C1 segment of cervical spinal cord (tissue), 14 donors: ENCODE measurements at regions not wholly inside any gene's neighbourhood (a gene's known extent, or its start where the extent isn't known, plus 50 kb on each side); places are given as distances from the start of the nearest gene placed in this dataset.
"Not testable (repeated sequence)": the region's sequence is repeated elsewhere in the genome, so short reads cannot be mapped to it uniquely, and the experiment has no call there.

Experiments
- DNase-seq, 14 donors: peaks; one replicate each; lab custom pipeline; 2025; lab: John Stamatoyannopoulos, UW

DNA sequence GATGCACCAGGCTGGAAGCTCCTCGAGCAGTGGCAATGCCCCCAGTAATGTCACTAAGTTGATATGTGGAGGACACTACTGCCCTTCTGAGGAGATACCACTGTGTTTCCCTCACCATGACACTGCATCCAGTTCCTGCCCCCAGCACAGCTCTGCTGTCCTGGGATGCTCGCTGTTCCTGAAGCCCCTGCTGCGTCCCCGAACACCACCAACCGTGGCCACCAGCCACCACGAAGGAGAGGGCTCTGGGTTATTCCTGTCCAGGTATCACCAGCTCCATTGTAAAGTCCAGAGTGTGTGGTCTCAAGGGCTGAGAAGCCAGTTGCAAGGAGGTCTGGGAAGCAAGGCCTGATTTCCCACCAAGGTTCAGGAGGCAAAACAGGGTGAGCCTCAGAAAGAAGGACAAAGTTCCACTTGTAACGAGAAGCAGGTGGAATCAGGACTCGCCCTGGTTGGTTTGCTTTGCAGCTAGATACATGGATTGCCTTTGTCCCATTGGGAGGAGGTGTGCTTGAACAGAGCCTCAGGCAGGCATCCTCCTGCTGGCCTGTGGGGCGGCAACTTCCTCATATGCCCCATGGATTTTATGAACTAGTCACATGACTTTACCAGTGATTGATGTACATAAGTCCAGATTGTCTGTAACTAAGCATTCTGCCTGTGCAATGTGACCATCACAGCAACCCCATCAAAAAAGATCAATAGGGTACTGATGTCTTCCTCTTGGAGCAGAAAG is 427.0 kb upstream of the VSTM2A start:
- DNase-seq = no peak

DNA sequence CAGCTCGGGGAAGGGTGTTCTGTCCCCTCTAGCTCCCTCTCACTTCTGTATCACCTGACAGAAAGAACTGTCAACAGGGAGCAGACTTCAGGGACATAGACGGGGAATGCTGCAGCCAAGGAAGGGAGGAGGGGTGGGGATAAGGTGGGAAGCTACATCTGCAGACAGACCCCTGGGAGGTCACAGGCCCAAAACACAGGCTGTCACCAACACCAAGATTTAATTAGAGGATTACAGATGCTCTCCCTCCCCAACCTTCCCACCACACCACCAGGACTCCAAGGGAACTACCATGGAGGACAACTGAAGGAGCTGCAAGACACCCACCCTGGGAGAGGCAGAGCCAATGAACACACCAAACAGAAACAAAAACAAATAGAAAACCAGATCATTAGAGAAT is 425.2 kb upstream of the VSTM2A start:
- no peak for DNase-seq

DNA sequence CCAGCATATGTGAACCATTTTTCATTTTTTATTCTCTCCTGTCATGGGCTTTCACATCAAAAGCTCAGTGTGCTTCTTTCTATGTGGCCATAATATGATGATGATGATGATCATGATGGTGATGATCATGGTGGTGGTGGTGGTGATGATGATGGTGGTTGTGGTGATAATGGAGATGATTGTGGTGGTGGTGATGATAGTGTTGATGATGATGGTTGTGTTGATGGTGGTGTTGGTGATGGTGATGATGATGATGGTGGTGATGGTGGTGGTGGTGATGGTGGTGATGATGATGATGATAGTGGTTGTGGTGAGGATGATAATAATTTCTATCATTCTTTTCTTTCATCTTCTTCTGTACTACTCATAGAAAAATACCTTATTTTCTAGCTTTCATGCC is 413.1 kb upstream of the VSTM2A start:
- no peak for DNase-seq

DNA sequence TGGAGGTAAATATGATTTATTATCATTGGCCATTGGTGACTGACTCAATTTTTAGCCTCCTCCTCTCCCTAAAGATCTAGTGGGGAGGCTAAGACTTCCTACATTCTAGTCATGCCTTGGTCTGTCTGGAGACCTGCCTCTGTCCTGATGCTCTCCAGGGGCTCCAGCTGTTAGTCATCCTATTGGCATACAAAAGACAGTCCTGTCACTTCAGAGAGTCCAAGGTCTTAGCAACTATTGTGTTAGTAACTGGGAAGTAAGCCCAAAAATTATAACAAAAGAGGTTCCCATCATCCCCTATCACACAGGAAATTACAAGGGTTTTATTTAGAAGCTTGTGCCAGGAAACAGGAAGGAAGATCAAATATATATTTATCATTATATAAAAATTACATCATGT is 400.6 kb upstream of the VSTM2A start:
- no peak for DNase-seq

DNA sequence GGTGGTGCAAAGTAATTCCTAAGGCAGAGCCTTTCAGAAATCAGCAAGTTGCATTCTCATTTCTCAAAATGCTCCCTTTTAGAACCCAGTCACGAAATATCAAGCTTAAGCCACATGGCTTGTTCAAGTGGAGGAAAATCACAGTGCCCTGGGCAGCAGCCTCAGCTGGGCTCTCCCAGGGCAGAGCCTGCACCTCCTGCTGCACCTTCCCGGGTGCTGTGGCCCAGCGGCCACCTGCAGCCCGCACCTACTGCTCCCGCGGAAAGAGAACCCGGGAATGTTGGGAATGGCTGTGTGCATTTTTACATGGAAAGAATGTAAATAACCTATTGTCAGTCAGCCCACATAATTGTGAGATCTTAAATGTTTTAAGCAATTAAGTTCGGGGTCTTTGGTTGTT is 396.5 kb upstream of the VSTM2A start:
- DNase-seq = no peak

DNA sequence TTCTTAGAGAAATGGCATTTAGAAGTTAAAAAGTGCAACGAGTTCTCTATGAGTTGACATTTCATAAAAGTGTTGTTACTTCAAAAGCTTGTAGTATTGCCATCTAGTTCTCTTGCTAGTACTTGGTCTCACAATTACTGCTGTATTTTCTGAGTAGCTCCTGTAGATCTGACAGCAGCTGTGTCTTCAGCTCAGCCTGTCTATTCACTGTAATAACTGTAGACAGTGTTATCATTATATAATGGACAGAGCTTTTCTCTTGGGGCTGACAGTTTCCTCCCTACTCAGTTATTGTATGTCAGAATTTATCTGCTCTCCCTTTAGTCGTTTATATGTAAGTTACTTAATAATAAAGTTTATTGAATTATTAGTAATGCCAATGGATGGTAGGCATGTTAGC is 388.7 kb upstream of the VSTM2A start:
- DNase-seq = no peak

DNA sequence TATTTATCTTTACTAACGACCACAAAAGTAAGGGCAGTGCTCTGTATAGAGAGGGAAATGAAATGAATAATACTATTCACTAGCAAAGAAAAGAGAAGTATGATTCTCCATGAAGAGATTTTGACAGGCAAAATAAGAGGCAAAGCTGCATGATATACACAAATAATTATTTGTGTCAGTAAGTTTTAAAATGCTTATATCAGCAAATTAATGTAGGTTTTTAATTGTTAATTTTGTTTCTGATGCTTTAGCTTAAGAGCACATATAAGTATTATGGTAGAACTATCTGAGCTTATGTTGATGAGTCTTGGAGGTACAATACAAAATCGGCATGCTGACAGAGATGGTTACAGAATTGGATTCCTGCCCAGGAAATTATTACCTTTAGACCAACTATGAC is 383.1 kb upstream of the VSTM2A start:
- no peak for DNase-seq

DNA sequence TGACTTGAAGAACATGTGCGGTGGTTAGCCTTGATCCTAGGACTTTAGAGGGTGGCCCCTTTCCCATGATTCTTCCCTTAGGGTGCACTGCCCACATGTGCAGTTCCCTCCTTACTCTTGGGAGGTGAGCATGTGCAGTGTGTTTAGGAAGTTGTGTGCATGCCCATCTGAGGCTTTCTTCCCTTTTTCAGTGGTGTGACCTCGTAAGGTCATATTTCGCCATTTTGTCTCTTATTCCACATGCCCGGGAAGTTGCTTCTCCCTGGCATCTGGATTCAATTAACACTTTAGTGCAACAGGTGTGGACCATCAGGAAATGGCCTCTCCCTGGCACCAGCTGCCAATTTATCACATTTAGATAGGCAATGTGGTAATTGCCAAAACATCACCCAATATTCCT is 380.6 kb upstream of the VSTM2A start:
- DNase-seq = no peak

DNA sequence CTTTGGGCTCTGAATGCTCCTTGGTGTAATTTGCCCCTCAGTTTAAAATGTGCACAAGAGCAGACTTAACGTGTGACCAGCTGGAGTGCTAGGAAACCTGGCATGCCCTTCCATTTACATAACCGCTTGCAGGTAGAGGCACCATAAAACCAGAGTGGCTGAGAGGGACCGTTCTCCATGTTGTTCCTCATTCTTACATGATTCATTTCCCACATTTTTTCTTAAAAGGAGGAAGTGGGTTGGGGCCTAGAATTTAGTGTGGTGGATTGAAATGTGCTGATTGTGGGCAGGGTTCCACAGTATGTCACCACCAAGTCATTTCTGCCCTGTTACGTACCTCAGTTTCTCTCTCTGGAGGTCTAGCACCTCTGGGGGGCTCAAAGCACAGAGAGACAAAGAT is 375.8 kb upstream of the VSTM2A start:
- DNase-seq = no peak

DNA sequence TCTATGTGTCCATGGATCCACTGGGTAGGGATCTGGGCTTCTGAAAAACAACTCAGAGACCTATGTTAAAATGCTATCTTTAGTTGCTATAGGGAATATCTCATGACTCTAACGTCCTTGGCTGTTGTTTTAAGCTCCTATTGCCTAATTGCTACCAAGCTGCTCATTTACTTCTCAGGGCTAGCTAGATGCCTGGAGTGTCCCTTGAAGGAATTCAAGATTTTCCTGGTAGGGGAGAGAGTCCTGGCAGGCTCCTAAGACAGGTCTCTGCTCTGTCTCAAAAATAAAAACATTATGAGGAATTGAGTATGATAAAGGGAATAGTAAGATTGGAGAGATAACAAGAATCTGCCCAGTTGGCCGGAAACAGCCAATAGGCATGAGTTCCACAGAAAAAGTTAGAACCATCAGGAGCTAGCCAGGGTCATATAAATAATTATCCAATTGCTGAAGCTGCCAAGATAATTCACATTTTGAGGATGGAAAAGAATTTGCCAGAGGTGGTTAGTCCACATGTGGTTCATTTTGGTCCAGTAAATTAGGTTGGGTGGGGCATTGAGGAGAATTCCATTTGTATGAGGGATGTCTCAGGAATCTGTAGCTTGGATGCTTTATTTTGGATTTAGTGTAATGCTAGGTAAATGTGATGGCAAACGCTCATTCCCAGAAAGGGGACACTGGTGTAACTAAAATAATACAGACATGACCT is 362.7 kb upstream of the VSTM2A start:
- DNase-seq = no peak

DNA sequence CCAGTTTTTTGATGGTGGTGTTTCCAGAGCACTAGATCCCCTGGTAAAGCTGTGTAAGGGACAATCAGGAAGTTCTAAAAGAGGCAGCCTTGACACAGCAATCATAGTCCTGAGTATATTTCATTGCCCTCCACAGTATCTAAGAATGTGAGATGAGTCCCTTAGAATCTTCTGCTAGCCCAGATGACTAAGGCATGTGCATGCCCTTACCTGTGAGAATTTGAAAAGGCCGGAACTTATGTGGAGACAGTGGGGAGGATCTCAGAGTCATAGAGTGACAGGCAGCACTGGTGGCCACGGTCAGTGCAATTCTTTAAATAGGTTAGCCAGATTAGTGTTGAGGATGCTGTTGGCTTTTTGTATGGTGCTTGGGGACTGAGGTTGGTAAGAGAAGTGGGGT is 361.4 kb upstream of the VSTM2A start:
- DNase-seq = no peak

DNA sequence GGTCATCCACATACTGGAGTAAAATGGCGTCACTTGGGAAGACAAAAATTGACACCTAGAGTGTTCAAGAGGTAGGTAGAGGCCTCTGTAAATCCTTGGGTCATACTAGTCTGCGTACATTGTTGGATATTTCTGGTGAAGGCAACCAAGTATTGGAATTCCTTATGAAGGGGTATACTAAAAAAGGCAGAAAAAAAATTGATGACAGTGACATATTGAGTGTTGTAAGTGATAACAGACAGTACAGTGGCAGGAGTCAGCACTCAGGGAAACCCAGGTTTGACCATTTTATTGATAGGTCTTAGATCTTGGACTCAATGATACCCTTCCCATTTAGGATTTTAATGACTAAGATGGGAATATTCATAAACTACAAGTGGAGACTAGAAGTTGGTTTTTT is 359.1 kb upstream of the VSTM2A start:
- no peak for DNase-seq

DNA sequence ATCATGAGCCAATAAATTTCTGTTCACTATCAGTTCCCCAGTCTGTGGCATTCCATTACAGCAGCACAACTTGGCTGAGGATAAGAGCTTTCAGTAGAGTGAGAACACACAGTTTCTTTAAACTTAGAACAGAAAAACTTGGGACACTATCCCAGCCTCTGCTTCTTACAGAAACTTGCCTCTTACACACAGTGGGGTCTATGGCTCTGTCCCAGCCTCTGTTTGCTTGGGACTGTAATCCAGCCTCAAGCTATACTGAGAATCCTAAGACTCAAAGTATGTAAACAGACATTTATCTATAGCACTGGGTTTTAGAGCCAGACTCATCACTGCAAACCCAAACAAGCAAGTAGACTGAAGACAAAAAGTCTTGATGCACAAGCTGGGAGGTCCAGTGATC is 355.8 kb upstream of the VSTM2A start:
- no peak for DNase-seq

DNA sequence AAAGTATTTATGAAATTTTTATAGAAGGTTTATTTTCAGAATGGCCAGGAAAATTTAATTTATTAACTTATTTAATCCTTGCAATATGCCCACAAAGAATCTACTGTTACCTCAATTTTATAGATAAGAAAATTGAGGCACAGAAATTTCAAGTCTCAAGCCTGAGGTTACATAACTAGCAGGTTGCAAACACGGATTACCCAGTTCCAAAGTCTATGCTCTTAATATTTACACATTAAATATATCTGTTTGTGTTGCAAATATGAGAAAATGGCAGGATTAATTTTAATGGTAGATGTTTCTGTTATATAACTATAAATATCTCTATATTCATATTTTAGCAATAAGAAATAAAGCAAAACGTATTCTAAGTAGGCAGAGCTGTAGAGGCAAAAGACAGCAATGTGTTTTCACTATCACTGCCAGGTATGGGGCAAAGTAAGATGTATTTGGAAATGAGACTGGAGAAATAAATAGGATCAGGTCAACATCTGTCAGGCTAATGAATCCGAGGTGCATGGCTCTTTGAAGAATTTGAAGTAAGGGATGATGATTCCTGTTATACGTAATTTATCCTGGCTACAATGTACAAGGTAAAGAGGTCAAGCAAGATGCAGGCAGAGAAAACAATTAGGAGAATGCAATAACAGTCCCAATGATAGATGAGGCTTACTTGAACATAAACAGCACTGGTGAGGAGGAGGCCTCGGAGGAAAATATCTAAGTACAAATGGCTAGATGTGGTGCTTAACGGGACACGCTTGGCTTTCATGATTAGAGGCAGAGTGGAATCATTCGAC is 354.1 kb upstream of the VSTM2A start:
- no peak for DNase-seq

DNA sequence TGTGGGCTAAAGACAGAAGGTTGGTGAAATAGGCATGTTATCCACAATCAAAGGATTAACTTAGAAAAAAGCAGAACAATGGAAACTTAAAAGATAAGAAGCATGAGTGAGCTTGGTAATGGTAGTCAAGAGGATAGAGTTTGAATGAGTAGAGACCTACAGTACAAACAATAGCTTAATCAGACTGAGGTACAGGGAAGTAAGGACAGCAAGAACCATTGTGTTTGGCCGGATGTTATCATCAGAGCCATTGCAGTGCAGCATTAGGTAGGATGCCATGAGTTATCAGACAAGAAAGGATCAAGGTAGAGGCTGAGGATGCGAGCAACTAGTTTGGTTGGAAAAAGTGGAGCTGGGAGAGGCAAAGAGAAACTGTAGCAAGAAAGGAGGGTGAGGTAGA is 353.3 kb upstream of the VSTM2A start:
- DNase-seq = no peak

DNA sequence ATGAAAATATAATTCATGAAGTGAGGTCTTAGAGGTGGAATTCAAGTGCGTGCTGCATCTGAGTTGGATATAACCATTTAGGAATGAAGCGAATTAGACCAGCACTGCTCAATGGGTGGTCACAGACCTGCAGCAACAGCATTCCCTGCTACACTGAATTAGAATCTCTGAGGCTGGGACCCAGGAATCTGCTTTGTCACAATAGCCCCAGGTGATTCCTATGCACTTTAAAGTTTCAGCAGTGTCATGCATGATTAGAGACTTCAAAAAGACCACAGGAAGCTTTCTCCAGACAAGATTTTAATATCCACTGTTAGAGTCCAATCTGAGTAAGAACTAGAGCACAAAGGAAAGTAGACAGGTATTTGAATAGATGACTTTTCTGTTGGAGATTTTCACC is 352.8 kb upstream of the VSTM2A start:
- no peak for DNase-seq

DNA sequence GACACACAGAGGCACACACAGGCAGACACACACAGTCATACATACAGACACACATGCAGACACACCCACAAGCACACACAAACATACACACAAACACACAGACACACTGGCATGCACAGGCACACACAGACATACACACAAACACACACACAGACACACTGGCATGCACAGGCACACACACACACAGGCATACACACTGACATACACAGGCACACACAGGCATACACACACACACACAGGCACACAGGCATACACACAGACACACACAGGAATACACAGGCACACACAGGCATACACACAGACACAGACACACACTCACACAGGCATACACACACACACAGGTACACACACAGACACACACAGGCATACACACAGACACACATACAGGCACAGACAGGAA is 340.7 kb upstream of the VSTM2A start:
- DNase-seq = no peak

DNA sequence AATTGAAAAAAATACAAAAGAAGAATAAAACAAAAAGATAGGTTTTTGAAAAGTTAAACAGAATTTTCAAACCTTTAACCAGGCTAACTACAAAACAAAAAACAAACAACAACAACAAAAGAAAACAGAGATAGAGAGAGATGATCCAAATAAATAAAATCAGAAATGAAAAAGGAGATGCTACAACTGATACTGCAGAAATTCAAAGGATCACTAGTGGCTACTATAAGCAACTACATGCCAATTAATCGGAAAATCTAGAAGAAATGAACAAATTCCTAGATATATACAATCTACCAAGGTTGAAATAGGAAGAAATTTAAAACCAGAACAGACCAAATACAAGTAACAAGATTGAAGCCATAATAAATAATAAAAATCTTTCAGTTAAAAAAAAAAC is 326.8 kb upstream of the VSTM2A start:
- DNase-seq = no peak

DNA sequence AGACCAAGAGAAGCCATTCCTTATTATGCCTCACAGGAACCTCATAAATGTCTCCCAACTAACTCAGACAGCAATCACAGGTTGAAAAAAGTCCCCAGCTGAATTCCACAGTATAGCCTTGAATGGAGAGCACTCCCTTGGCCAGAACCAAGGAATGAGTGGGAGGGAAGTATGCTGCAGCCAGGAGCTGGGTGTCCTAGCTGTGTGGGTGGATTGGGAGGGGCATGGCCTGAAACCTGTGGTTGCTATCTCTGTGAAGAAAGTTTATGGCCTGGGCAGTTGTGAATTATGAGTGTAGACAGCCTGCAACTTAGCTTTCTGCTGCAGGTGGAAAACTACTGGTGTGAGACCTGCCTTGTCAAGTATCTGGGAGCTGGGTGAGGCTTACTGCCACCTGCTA is 316.1 kb upstream of the VSTM2A start:
- DNase-seq = not testable (repeated sequence)

DNA sequence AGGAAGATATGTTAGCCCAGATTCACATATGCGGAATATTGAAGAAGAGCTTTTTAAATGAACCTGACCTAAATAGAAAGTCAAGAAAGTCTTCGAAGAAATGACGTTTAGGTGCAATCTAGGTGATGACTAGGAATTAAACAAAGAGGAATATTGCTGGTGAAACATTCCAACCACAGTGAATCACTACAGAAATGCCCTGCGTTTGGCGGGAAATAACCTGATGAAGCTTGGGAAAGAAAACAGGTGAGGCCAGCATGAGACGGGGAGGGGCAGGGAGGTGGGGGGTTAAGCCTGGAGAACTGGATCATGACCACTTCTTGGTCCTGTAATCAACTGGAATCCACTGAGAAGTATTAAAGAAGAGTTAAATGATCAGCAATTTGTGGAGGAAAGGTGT is 299.4 kb upstream of the VSTM2A start:
- DNase-seq = no peak

DNA sequence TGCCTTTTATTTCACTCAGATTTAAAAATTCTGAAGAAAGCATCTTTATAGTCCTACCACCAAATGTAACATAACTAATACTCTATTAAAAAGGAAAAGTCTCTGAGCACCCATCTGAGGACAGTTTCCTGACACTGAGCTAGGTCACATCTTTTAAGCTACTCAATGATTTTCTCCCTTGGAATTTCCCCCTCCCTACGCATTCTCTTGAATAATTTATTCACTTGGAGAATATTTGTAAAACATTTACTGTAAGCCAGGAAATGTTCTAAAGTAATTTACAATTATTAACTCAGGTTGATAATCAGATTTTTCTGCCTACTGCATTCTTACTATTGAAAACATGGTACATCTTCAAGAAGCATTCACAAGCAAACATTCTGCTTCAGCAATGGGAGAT is 297.2 kb upstream of the VSTM2A start:
- no peak for DNase-seq

DNA sequence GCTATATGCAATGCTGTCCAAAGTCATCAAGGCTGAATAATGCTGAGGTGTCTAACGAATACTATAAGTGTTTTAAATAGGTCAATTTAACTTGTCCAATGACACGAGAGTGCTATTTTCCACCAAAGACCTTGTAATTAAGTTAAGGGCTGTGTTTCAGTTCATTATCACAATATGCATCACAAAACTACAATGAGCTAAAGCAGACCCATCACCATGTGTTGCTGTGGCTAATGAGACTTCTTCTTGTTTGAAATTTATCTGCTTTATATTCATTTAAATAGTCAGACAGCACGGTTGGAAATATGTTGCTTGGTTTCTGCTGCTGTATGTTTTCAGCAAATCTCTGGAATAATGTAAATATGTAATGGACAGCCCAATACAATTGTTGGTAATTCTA is 292.5 kb upstream of the VSTM2A start:
- no peak for DNase-seq
